HG03103 (cell line): ENCODE measurements at regions not wholly inside any gene's neighbourhood (a gene's known extent, or its start where the extent isn't known, plus 50 kb on each side); places are given as distances from the start of the nearest gene placed in this dataset.
"Not testable (repeated sequence)": the region's sequence is repeated elsewhere in the genome, so short reads cannot be mapped to it uniquely, and the experiment has no call there.

Experiments used
- ATAC-seq: cut with Tn5 transposase; IDR thresholded peaks from one replicate; pipeline ENCODE4 v1.9.1; 2021; ENCODE audit warnings: low read depth; ENCODE audit not compliant: unreplicated experiment

GRCh38 chr7:155226261-155227003 is 71.2 kb upstream of the INSIG1 start:
- no peak for ATAC-seq

- ATAC-seq, result no peak
These were observed 70.5 kb upstream of the INSIG1 start for GRCh38 chr7:155227004-155227787.

GRCh38 chr7:155227788-155228458 is 69.8 kb upstream of the INSIG1 start:
- ATAC-seq, result no peak

- no peak for ATAC-seq
These were observed 69.2 kb upstream of the INSIG1 start for GRCh38 chr7:155228459-155228845.

- no peak for ATAC-seq
These were observed 68.8 kb upstream of the INSIG1 start for GRCh38 chr7:155228894-155229293.

GRCh38 chr7:155229548-155230168 is 68.0 kb upstream of the INSIG1 start:
- no peak for ATAC-seq

- no peak for ATAC-seq
These were observed 67.5 kb upstream of the INSIG1 start for GRCh38 chr7:155230169-155230593.

GRCh38 chr7:155231241-155231800 is 66.4 kb upstream of the INSIG1 start:
- no peak for ATAC-seq

- ATAC-seq, result no peak
These were observed 65.7 kb upstream of the INSIG1 start for GRCh38 chr7:155231941-155232340.

- no peak for ATAC-seq
These were observed 64.8 kb upstream of the INSIG1 start for GRCh38 chr7:155232911-155233310.

GRCh38 chr7:155233311-155234157 is 64.1 kb upstream of the INSIG1 start:
- ATAC-seq, result no peak

- no peak for ATAC-seq
These were observed 63.6 kb upstream of the INSIG1 start for GRCh38 chr7:155234158-155234492.

GRCh38 chr7:155234950-155235789 is 62.5 kb upstream of the INSIG1 start:
- ATAC-seq, result no peak

GRCh38 chr7:155236386-155236785 is 61.3 kb upstream of the INSIG1 start:
- ATAC-seq, result no peak

- no peak for ATAC-seq
These were observed 60.4 kb upstream of the INSIG1 start for GRCh38 chr7:155237297-155237696.

GRCh38 chr7:155237730-155238129 is 59.9 kb upstream of the INSIG1 start:
- ATAC-seq, result no peak

- not testable (repeated sequence) for ATAC-seq
These were observed 58.1 kb upstream of the INSIG1 start for GRCh38 chr7:155239431-155240087.

- no peak for ATAC-seq
These were observed 53.0 kb upstream of the INSIG1 start for GRCh38 chr7:155244675-155245074.
